ENCODE measurements at regions not wholly inside any gene's neighbourhood (a gene's known extent, or its start where the extent isn't known, plus 50 kb on each side); places are given as distances from the start of the nearest gene placed in this dataset.

GRCh38 chr6:77038807-77039206, 424.5 kb downstream of the HTR1B start:
- TF ChIP-seq CTCF (IDR thresholded peaks at IDR 0.05), result no peak
- ATAC-seq (no peak), DNase-seq (no peak)
- intact Hi-C loops (cut with DNase I), result no loop called here
- Histone ChIP-seq H3K36me3 (no peaks in the 10 kb centered on the region), H3K4me1 (no peaks in the 10 kb centered on the region), H3K27ac (no peak overlapping the region), H3K27me3 (no peaks in the 10 kb centered on the region), H3K4me3 (no peak overlapping the region), H3K9me3 (peaks cover 8% of the 10 kb centered on the region)

- peaks cover 8% of the 10 kb centered on the region for H3K9me3 ChIP-seq
- no peak for TF ChIP-seq CTCF (IDR thresholded peaks at IDR 0.05)
- ATAC-seq, result no peak
- no peaks in the 10 kb centered on the region for H3K36me3 ChIP-seq
- no peaks in the 10 kb centered on the region for H3K4me1 ChIP-seq
- no peak overlapping the region for H3K27ac ChIP-seq
- DNase-seq, result no peak
- H3K4me3 ChIP-seq, result no peak overlapping the region
- intact Hi-C loops (cut with DNase I), result no loop called here
- H3K27me3 ChIP-seq, result no peaks in the 10 kb centered on the region
These were observed 425.9 kb downstream of the HTR1B start for GRCh38 chr6:77037439-77037838.

DNA sequence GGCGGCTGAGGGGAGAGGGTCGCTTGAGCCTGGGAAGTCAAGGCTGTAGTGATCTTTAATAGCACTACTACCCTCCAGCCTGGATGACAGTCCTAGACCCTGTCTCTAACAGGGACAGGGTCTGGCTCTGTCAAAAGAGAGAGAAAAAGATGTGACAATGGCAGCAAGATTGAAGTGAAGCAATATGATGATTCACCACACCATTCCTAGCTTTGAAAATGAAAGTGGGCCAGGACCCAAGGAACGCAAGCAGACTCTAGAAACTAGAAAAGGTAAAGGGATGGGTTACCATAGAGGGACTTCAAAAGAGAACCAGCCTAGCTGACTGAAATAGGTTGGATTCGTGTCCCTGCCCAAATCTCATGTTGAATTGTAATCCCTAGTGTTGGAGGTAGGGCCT, 426.9 kb downstream of the HTR1B start:
- Histone ChIP-seq H3K27me3 (no peaks in the 10 kb centered on the region), H3K27ac (no peak overlapping the region), H3K4me1 (no peaks in the 10 kb centered on the region), H3K36me3 (no peaks in the 10 kb centered on the region), H3K4me3 (no peak overlapping the region), H3K9me3 (peaks cover 8% of the 10 kb centered on the region)
- DNase-seq (no peak), ATAC-seq (no peak)
- TF ChIP-seq CTCF (IDR thresholded peaks at IDR 0.05), result no peak
- intact Hi-C loops (cut with DNase I), result no loop called here

DNA sequence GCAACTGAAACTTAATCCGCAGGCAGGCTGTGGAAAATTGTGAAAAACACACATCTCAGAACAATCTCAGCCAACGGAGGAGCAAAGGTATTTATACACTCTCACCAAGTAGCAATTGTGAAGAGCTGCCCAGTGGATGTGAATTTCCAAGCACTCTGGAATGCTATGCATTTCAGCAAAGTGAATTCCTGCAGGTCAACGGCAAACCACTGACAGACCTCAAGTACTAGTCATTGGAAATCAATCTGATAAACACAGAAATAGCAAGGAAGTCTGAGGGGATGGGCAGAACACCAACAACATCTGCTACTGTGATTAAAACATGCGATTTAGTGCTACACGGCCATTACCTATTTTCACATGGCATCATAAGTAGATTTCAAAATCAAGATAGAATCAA, 429.1 kb downstream of the HTR1B start:
- TF ChIP-seq CTCF (IDR thresholded peaks at IDR 0.05), result no peak

DNA sequence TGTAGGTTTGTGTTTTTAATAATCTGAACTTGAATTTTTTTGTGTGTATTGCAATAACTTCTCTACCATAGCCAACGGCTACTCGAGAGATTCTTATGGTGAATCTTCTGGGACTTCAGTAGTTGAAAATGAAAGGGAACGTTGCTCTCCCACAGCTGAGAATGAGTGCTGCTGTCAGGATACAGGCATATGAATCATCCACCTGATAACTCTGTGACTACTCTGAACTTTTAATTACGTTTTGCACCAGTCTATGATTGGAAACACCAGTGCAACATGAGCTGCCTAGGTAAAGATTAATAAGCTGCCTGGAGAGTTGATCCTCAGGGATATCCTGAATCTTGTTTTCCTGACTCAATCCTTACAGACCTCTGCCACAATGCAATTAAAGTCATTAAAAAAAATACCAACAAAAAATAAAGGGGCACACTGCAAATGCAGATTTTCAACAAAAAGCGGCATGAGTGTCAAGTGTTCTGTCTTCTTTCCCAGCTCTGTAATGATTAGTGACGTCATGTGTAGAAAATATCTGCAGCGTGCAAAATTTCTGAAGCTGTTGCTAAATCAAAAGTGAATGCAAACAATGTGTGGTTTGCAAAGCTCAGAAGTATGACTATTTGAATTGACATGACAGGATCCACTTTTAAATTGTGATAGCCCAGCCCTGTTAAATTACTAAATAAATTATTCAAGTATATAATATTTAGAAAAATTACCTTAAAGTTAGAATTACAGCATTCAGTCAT, 432.2 kb downstream of the HTR1B start:
- Histone ChIP-seq H3K4me1 (no peaks in the 10 kb centered on the region), H3K27me3 (no peaks in the 10 kb centered on the region), H3K27ac (no peak overlapping the region), H3K36me3 (no peaks in the 10 kb centered on the region), H3K9me3 (no peaks in the 10 kb centered on the region), H3K4me3 (no peak overlapping the region)
- ATAC-seq (no peak), DNase-seq (no peak)
- intact Hi-C loops (cut with DNase I), result no loop called here
- TF ChIP-seq CTCF (IDR thresholded peaks at IDR 0.05), result no peak

More for the DNA sequence above, 429.1 kb downstream of the HTR1B start:
- Histone ChIP-seq H3K4me3 (no peak overlapping the region), H3K27ac (no peak overlapping the region), H3K9me3 (peaks cover 8% of the 10 kb centered on the region), H3K36me3 (no peaks in the 10 kb centered on the region), H3K4me1 (no peaks in the 10 kb centered on the region), H3K27me3 (no peaks in the 10 kb centered on the region)
- ATAC-seq, result no peak
- intact Hi-C loops (cut with DNase I), result no loop called here
- DNase-seq, result no peak

DNA sequence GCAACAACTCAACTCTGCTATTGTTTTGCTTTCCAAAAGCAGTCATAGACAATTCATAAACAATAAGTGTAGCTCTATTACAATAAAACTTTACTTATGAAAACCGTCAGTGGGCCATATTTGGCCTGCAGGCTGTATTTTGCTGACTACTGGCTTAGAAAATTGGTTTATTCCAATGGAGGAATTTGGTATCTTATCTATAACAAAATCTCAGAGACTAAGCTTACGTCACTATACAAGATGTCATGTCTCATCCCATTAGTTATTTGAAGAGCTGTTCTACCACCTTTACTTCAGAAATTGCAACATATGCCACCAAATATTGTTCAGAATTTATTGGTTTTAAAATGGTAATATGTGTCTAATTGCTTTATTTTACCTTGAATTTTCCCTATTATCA, 436.9 kb downstream of the HTR1B start:
- intact Hi-C loops (cut with DNase I), result no loop called here
- Histone ChIP-seq H3K27me3 (no peaks in the 10 kb centered on the region), H3K36me3 (no peaks in the 10 kb centered on the region), H3K9me3 (no peaks in the 10 kb centered on the region), H3K4me3 (no peak overlapping the region), H3K4me1 (no peaks in the 10 kb centered on the region), H3K27ac (no peak overlapping the region)
- TF ChIP-seq CTCF (IDR thresholded peaks at IDR 0.05), result no peak
- no peak for DNase-seq
- ATAC-seq, result no peak
